Heart left ventricle (tissue), 13 donors: ENCODE measurements at regions not wholly inside any gene's neighbourhood (a gene's known extent, or its start where the extent isn't known, plus 50 kb on each side); places are given as distances from the start of the nearest gene placed in this dataset.

Experiments
- CTCF ChIP-seq, 12 donors: fragments of 200-600 bp; sonication (generic) in 4 of 12; IDR thresholded peaks; one replicate each; pipeline versions ENCODE4 v1.5.0 to v1.8.0; 2018 to 2022; ENCODE audit warnings: antibody characterized with exemption in 12 of 12, mild to moderate bottlenecking in 5 of 12
- POLR2A ChIP-seq, 2 donors: fragments of 450-650 bp; IDR thresholded peaks; one replicate each; pipeline ENCODE4 v1.6.1; 2017; ENCODE audit warnings: antibody characterized with exemption in 2 of 2, mild to moderate bottlenecking in 2 of 2, moderate library complexity in 2 of 2
- donor health status: ischemic (EF 13 %, LVEDD 7.1; RV severe dilation, severe dysfunction).
- donor health status: DM: no; HTN: yes; CAD: no.
- donor health status: DM: no; HTN: no; CAD: no.
- donor health status: ischemic (EF 25% LVEDD 6.9; RV normal size, moderate dysfunction).
- donor health status: ischemic (EF 25% LVEDD 5.7; RV mildly dilated, moderate dysfunction).
- donor health status: ischemic (EF 35%, LVEDD 5.7; RV mildly dilated, moderate dysfunction).
- donor health status: nonischemic (EF 11% LVEDD 7.7; RV severe dilation, severe dysfunction).
- donor health status: DM: yes; HTN: yes; CAD: no.
- donor health status: PGD.
- donor health status: ischemic (EF 29% LVEDD 5.4; RV normal size, mild dysfunction).
- donor health status: nonischemic (EF 23%, LVEDD 6.1; RV moderate dilation, normal function).

- TF ChIP-seq CTCF (IDR thresholded peaks at IDR 0.05) (no peak), POLR2A (IDR thresholded peaks at IDR 0.05) (no peak)
These were observed 146.2 kb upstream of the SEMA6D start for GRCh38 chr15:47570881-47571640.
